Fibroblast of mammary gland (primary cell): ENCODE measurements at regions not wholly inside any gene's neighbourhood (a gene's known extent, or its start where the extent isn't known, plus 50 kb on each side); places are given as distances from the start of the nearest gene placed in this dataset.

ENCODE experiments used
- DNase-seq: peaks from one replicate; pipeline ENCODE4 v3.0.0-alpha.2; 2010; ENCODE audit warnings: low read depth
- H3K4me3 ChIP-seq: 2 replicates; pipeline ENCODE4 v1.5.1; 2011; ENCODE audit warnings: low read depth, mild to moderate bottlenecking, low read length, moderate library complexity; ENCODE audit not compliant: control insufficient read depth
- TF ChIP-seq, protein P1 (sequence below): conservative IDR thresholded peaks from 2 replicates; pipeline ENCODE4 v1.5.1; 2011; ENCODE audit warnings: low read depth, low read length, inconsistent platforms; ENCODE audit not compliant: control insufficient read depth, insufficient read depth

DNA sequence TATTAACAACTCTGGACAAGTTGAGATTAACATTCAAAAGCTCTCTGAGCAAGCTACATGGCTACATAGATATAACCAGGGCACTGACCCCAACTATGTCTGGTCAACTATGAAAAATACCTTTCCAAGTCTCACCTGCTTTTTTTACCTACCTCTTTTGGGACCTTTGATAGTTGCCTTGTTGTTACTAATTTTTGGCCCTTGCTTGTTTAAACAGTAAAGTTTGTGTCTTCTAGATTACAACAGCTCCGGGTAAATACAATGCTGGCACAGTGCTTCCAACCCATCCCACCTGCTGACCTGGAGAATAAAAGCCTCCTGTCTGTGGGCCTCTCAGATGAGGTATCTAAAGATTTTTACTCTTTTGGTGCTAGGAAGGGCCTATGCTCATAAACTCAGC lies 1036.6 kb downstream of the NAALADL2 start:
- TF ChIP-seq, protein P1, sequence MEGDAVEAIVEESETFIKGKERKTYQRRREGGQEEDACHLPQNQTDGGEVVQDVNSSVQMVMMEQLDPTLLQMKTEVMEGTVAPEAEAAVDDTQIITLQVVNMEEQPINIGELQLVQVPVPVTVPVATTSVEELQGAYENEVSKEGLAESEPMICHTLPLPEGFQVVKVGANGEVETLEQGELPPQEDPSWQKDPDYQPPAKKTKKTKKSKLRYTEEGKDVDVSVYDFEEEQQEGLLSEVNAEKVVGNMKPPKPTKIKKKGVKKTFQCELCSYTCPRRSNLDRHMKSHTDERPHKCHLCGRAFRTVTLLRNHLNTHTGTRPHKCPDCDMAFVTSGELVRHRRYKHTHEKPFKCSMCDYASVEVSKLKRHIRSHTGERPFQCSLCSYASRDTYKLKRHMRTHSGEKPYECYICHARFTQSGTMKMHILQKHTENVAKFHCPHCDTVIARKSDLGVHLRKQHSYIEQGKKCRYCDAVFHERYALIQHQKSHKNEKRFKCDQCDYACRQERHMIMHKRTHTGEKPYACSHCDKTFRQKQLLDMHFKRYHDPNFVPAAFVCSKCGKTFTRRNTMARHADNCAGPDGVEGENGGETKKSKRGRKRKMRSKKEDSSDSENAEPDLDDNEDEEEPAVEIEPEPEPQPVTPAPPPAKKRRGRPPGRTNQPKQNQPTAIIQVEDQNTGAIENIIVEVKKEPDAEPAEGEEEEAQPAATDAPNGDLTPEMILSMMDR, result no peak
- no peak for DNase-seq
- no peak overlapping the region for H3K4me3 ChIP-seq

DNA sequence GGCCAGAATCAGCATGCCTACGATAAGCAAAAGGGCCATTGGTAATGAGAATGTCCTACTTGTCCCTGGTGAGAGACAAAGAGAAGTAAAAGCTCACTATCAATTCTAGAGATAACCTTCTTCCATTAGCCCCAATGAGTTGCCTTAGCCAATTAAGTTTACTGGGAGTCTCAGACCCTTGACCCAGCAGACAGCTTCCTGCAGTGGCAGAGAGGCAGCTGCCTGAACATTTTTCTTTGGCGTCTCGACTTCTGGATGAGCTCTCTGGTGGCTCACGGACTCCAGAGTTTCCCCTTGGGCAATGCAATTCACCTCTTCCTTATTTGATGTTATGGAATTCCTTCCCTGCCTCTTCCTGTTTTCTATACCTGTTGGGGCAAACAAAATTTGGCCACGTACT lies 1034.4 kb downstream of the NAALADL2 start:
- TF ChIP-seq, protein P1, result no peak
- no peak for DNase-seq
- no peak overlapping the region for H3K4me3 ChIP-seq

DNA sequence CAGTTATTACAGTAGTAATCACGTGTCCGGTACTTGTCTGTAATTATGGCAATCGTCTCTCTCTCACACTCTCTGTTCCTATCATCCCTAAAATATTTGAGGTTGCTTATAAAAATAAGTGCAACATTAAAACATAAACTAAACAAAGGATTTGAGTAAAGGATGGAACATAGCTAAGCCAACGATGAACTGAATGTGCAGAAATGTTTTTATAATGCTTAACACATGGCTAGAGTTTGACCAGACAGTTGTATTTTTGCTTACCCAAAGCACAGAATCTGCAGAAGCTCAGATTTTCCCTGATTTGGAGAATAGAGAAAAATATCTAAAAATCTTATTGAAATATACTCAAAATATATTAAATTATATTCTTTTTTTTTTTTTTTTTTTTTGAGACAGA lies 1030.9 kb downstream of the NAALADL2 start:
- no peak for DNase-seq
- TF ChIP-seq, protein P1, result no peak
- H3K4me3 ChIP-seq, result no peak overlapping the region

DNA sequence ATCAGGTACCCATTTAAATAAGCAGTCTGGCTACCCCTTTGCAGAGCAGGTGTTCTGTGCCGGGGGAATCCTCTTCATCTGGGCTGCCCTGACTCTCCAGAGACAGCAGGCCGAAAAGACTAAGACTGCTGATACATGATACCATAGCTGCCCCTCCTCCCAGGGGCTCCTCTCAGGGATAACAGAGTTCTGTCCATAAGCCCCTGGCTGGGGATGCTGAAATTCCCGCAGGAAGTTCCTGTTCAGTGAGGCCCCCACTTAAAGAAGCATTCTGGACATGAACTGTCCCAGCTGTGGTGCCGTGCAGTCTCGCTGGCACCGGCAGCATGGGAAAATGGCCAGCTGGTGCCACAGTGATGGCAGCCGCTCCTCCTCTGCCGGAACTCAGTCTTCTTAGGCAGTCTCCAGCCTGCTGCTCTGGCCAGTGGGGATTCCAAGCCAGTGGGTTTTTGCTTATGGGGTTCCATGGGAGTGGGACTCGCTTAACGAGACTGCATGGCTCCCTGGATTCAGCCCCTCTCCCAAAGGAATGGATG lies 1026.2 kb downstream of the NAALADL2 start:
- H3K4me3 ChIP-seq, result no peak overlapping the region
- no peak for DNase-seq
- TF ChIP-seq, protein P1, result no peak

DNA sequence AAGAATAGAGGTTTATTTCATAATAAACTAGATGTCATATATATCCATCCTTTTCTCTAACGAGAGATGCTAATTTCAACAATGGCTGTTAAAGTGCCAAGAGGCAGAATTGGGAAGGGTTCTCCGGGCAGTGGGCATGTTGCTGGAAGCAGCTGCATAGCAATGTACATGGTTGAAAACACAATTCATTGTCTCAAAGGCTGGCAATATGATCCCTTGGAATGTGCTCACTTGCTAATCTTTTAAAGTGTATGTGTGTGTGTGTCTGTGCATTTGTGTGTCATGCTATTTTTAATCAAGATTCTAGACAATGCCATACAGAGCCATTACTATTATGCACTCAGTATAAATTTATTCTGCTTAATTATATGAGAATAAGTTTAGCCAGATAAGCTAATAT lies 1020.3 kb downstream of the NAALADL2 start:
- TF ChIP-seq, protein P1, result no peak
- no peak overlapping the region for H3K4me3 ChIP-seq
- no peak for DNase-seq

DNA sequence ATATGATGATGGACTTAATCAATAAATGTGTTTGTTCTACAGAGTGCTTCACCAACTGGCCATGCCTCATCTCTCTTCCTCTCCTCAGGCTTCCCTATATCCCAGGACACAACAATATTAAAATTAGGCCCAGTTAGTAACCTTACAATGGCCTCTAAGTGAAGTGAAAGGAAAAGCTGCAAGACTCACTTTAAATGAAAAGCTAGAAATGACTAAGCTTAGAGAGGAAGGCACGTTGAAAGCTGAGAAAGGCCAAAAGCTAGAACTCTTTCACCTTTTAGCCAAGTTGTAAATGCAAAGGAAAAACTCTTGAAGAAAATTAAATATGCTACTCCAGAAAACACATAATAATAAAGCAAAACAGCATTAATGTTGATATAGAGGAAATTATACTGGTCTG lies 1010.3 kb downstream of the NAALADL2 start:
- no peak for DNase-seq
- TF ChIP-seq, protein P1, result no peak
- no peak overlapping the region for H3K4me3 ChIP-seq

DNA sequence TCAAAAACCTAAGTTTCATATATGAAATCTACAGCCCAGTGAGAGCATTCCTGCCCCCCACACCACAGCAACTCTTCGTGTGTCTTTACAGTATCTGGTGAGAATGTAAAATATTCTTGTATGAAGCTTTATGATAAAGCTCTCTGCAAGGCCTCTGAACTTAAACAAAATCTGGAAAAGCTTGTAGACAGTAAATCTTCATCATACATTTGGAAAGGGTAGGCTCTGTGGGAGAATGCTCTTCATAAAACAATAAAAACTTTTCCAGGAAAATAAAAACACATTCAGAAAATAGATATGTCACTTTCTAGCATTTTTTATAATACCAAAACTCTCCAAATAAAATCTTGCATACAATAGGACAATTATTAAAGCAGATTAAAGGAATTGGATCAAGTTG lies 1009.5 kb downstream of the NAALADL2 start:
- H3K4me3 ChIP-seq, result no peak overlapping the region
- TF ChIP-seq, protein P1, result no peak
- no peak for DNase-seq
